WI38 (cell line): ENCODE measurements at regions not wholly inside any gene's neighbourhood (a gene's known extent, or its start where the extent isn't known, plus 50 kb on each side); places are given as distances from the start of the nearest gene placed in this dataset.

Experiments
- H3K4me3 ChIP-seq: 2 replicates; pipeline ENCODE4 v1.5.1; 2011; ENCODE audit warnings: low read depth, mild to moderate bottlenecking, control low read depth, low read length
- TF ChIP-seq, protein P1 (sequence below): IDR thresholded peaks from 2 replicates; pipeline ENCODE4 v1.5.1; 2012; ENCODE audit warnings: low read depth, mild to moderate bottlenecking, control low read depth, low read length

DNA sequence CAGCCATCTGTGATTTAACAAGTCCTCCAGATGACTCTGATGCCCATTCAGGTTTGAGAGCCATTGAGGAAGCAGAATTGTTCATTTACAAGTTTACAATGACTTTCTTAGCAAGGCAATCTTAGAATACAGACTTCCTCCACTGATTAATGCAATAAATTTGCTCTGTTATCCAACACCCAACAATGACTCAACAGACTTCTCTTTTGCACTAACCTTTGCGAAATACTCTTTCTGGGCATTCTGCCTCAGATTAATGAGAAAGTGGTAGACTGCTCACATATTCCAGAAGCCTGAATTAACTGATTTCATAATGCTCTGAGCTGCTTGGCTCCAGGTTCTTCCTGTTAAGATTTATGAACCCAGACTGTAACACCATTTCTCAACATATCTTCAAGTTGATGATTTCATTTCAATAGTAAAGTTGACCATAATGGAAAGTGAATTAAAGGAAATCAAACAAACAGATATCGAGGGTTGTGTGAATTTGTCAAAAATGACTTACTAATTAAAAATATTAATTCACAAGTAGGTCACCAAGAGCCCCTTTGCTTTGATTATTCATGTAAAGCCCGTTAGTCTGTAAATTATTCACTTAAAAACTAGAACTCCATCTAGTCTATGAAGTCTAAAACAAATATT lies 70.5 kb upstream of the BLID start:
- TF ChIP-seq, protein P1, sequence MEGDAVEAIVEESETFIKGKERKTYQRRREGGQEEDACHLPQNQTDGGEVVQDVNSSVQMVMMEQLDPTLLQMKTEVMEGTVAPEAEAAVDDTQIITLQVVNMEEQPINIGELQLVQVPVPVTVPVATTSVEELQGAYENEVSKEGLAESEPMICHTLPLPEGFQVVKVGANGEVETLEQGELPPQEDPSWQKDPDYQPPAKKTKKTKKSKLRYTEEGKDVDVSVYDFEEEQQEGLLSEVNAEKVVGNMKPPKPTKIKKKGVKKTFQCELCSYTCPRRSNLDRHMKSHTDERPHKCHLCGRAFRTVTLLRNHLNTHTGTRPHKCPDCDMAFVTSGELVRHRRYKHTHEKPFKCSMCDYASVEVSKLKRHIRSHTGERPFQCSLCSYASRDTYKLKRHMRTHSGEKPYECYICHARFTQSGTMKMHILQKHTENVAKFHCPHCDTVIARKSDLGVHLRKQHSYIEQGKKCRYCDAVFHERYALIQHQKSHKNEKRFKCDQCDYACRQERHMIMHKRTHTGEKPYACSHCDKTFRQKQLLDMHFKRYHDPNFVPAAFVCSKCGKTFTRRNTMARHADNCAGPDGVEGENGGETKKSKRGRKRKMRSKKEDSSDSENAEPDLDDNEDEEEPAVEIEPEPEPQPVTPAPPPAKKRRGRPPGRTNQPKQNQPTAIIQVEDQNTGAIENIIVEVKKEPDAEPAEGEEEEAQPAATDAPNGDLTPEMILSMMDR, result no peak
- no peak overlapping the region for H3K4me3 ChIP-seq

- TF ChIP-seq, protein P1, result no peak
- H3K4me3 ChIP-seq, result no peak overlapping the region
Measured at GRCh38 chr11:122183933-122184332, 67.9 kb upstream of the BLID start.

- no peak overlapping the region for H3K4me3 ChIP-seq
- TF ChIP-seq, protein P1, result no peak
Measured at GRCh38 chr11:122181893-122182292, 65.9 kb upstream of the BLID start.

DNA sequence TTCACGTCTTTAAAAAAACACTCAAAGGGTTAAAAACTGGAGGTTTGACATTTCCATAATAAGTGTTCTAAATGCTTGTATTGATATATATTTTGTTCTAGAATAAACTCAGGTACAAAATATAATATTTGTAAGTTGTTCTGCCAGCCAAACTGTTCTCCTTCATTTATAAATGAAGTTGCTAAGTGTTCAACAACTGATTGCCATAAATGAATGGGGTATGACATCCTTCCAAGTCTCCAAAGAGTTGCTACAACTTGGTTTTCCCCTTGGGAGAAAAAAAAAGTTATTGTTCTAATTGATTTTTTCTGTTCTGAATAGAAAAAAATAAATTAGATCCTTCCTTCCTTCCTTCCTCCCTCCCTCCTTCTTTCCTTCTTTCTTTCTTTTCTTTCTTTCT lies 65.4 kb upstream of the BLID start:
- no peak overlapping the region for H3K4me3 ChIP-seq
- TF ChIP-seq, protein P1, result no peak

DNA sequence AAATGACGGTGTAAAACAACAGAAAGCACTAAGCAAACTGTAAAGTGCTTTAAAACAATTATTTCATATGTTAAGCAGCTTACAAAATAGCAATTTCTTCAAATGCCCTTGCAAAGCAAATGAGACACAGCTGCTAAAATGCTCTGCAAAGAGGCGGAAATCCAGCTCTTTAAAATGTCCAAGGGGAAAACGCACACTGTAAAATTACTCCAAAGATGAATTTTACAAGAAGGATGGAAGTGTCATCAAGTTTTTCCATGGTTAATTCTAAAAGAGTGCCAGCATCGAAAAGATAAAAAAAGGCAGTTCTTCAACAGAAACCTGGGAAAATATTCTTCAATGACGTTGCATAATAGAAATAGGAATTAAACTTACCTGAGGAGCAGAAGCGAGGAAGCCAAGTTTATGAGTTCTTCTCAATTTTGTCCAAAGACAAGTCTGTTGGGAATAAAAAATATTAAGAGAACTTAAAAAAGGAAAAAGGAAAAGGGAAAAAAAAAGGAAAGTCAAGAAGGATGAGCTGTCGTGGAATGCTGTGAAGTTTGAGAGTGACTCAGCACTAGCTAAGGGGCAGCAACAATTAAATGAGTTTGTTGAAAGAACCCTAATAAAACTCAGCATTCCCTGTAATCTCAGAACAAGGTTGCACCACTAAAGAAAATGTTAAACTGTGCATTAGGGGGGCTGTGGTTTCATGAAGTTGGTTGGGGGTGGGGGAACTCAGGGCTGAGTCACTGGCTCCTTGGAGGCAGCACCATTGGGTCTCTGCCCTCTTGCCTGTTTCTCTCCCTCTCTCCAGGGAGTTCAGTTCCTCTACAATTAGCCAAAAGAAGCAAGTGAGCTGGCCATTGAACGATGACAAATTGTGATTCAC lies 64.2 kb upstream of the BLID start:
- peak overlapping the region; percentile 71 for H3K4me3 ChIP-seq
- TF ChIP-seq, protein P1, result no peak

DNA sequence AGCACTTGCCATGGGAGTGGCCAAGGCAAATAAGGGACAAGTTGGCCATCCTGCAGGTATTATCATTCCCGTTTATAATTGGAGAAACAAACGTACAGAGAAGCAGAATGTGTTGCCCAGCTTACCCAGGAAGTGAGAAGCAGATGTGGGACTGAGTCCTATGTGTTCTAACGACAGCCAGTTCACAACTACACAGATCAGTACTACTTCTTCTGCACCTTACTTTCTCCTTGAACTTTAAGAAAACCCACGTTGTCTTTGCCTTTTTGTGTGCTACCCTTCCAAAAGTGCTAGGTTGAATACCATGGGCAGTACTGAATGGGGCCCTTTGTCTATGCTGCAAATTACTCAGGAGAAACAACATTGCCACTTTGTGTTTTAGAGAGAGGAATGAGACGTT lies 62.8 kb upstream of the BLID start:
- peak overlapping the region; percentile 71 for H3K4me3 ChIP-seq
- TF ChIP-seq, protein P1, result no peak

DNA sequence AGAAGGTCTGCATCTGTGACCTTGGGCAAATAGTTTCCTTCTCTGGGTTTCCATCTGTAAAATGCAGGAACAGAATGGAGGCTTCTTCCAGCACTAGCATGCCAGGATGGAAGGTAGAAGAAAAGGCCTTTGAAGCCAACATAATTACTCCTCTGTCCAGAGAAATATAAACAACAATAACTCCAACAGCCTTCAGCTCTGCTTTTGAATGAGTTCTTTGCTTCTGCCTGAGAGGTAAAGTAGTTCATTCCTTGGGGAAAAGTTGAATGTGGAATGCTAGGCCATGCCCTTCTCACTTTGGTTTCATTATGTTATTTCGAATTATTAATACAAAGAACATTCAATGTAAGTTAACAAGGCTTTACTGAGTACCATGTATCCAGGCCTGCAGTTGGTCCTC lies 61.2 kb upstream of the BLID start:
- TF ChIP-seq, protein P1, result no peak
- H3K4me3 ChIP-seq, result peak overlapping the region; percentile 71
